ENCODE measurements at regions not wholly inside any gene's neighbourhood (a gene's known extent, or its start where the extent isn't known, plus 50 kb on each side); places are given as distances from the start of the nearest gene placed in this dataset.
"Not testable (repeated sequence)": the region's sequence is repeated elsewhere in the genome, so short reads cannot be mapped to it uniquely, and the experiment has no call there.

DNA sequence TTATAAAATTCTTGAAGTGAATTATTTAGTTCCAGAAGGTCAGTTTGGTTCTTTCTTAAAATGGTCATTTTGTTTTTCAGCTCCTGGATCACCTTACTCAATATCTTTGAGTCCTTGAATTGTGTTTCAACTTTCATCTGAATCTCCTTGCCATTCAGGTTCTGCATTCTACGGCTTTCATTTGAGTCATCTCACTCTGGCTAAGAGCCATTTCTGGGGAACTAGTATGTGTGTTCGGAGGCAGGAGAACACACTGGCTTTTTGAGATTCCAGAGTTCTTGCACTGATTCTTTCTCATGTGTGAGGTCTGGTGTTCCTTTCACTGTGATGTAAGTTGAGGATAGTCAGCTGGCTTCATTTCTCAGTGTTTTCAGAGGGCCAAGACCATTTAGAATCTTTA lies 708.4 kb upstream of the FRG1 start:
- H3K9me3 ChIP-seq: 0 out of 3 replicates have a peak, but pooled peaks cover 4% of the 10 kb centered on the region
- H3K4me3 ChIP-seq: no peak overlapping the region
- ChIA-PET CTCF (no interaction called here), POLR2A (no interaction called here)
- no peak overlapping the region for H3K27ac ChIP-seq
- TF ChIP-seq, protein P1, sequence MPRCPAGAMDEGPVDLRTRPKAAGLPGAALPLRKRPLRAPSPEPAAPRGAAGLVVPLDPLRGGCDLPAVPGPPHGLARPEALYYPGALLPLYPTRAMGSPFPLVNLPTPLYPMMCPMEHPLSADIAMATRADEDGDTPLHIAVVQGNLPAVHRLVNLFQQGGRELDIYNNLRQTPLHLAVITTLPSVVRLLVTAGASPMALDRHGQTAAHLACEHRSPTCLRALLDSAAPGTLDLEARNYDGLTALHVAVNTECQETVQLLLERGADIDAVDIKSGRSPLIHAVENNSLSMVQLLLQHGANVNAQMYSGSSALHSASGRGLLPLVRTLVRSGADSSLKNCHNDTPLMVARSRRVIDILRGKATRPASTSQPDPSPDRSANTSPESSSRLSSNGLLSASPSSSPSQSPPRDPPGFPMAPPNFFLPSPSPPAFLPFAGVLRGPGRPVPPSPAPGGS (IDR thresholded peaks at IDR 0.05): no peak
- TF ChIP-seq NPAS2 (CRISPR knock-in tag; IDR thresholded peaks at IDR 0.05; ENCODE audit: borderline replicate concordance): no peak
- TF ChIP-seq TP53 (CRISPR knock-in tag; IDR thresholded peaks at IDR 0.05): no peak
- TF ChIP-seq CEBPB (IDR thresholded peaks at IDR 0.05): no peak
- no peak for TF ChIP-seq CBX2 (IDR thresholded peaks at IDR 0.05; ENCODE audit: borderline replicate concordance, low read depth)
- no peak for TF ChIP-seq ZFP36 (IDR thresholded peaks at IDR 0.05; ENCODE audit: borderline replicate concordance, partially characterized antibody)
- TF ChIP-seq, protein P2, sequence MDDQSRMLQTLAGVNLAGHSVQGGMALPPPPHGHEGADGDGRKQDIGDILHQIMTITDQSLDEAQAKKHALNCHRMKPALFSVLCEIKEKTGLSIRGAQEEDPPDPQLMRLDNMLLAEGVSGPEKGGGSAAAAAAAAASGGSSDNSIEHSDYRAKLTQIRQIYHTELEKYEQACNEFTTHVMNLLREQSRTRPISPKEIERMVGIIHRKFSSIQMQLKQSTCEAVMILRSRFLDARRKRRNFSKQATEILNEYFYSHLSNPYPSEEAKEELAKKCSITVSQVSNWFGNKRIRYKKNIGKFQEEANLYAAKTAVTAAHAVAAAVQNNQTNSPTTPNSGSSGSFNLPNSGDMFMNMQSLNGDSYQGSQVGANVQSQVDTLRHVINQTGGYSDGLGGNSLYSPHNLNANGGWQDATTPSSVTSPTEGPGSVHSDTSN (IDR thresholded peaks at IDR 0.05): no peak
- TF ChIP-seq HOXB13 (CRISPR knock-in tag; IDR thresholded peaks at IDR 0.05; ENCODE audit: low read depth): no peak
- TF ChIP-seq TFCP2L1 (CRISPR knock-in tag; IDR thresholded peaks at IDR 0.05): no peak
- H3K4me1 ChIP-seq: no peaks in the 10 kb centered on the region
- FAIRE-seq (no peak), ATAC-seq (no peak), DNase-seq (ENCODE audit: low read depth in 1 of 2, low spot score in 1 of 2) (no peak)
- WGBS (ENCODE audit: missing lambda C conversion rate): 34% methylated on average over 2 of the region's 2 CpGs
- no peak overlapping the region for H3K4me2 ChIP-seq

DNA sequence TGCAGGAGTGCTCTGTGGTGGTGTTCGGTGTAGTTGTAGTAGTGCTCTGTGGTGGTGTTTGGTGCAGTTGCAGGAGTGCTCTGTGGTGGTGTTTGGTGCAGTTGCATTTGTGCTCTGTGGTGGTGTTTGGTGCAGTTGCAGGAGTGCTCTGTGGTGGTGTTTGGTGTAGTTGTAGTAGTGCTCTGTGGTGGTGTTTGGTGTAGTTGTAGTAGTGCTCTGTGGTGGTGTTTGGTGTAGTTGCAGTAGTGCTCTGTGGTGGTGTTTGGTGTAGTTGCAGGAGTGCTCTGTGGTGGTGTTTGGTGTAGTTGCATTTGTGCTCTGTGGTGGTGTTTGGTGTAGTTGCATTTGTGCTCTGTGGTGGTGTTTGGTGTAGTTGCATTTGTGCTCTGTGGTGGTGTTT lies 706.9 kb upstream of the FRG1 start:
- H3K4me2 ChIP-seq, ATAC-seq: not testable (repeated sequence)

DNA sequence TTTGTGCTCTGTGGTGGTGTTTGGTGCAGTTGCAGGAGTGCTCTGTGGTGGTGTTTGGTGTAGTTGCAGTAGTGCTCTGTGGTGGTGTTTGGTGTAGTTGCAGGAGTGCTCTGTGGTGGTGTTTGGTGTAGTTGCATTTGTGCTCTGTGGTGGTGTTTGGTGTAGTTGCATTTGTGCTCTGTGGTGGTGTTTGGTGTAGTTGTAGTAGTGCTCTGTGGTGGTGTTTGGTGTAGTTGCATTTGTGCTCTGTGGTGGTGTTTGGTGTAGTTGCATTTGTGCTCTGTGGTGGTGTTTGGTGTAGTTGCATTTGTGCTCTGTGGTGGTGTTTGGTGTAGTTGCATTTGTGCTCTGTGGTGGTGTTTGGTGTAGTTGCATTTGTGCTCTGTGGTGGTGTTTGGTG lies 705.7 kb upstream of the FRG1 start:
- ATAC-seq; CTCF ChIA-PET; DNase-seq (ENCODE audit: low read depth in 1 of 2, low spot score in 1 of 2); H3K4me2 ChIP-seq; H3K4me1 ChIP-seq; H3K9me3 ChIP-seq; POLR2A ChIA-PET; FAIRE-seq; H3K27ac ChIP-seq; H3K4me3 ChIP-seq: not testable (repeated sequence)

More for the DNA sequence above, 706.9 kb upstream of the FRG1 start:
- POLR2A ChIA-PET; H3K27ac ChIP-seq; DNase-seq (ENCODE audit: low read depth in 1 of 2, low spot score in 1 of 2); CTCF ChIA-PET; H3K4me3 ChIP-seq; H3K9me3 ChIP-seq; H3K4me1 ChIP-seq: not testable (repeated sequence)
- FAIRE-seq: peak; percentile 99
- WGBS (ENCODE audit: missing lambda C conversion rate): 0% methylated on average over 1 of the region's 1 CpG

DNA sequence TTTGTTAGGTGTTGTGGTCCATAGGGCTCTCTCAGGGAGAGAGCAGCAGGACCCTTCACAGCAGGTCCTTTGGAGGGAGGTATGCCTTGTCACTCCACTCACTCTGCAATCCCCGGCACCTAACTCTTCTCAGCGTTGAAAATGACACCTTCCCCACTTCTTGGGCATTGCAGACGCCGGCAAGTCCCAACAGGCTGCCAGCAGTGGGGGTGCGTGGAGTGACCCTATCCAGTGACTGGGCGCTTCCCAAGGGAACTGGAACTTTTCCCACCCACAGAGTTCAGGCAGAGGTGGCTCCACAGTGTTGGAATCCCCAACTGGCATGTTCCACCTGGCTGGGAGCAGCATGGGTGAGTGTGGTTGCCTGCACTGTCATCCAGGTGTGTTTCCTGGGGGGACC lies 705.1 kb upstream of the FRG1 start:
- no peak for FAIRE-seq
- ChIA-PET POLR2A (no interaction called here), CTCF (no interaction called here)
- no peak for ATAC-seq
- Histone ChIP-seq H3K9me3 (0 out of 3 replicates have a peak, but pooled peaks cover 4% of the 10 kb centered on the region), H3K4me3 (no peak overlapping the region), H3K27ac (no peak overlapping the region), H3K4me2 (no peak overlapping the region), H3K4me1 (no peaks in the 10 kb centered on the region)
- WGBS (ENCODE audit: missing lambda C conversion rate): 11% methylated on average over 3 of the region's 6 CpGs
- TF ChIP-seq RFX5 (IDR thresholded peaks at IDR 0.05) (no peak), HOXB5 (CRISPR knock-in tag; IDR thresholded peaks at IDR 0.05) (no peak), ZNF302 (CRISPR knock-in tag; IDR thresholded peaks at IDR 0.05) (no peak)
- no peak for DNase-seq (ENCODE audit: low read depth in 1 of 2, low spot score in 1 of 2)

DNA sequence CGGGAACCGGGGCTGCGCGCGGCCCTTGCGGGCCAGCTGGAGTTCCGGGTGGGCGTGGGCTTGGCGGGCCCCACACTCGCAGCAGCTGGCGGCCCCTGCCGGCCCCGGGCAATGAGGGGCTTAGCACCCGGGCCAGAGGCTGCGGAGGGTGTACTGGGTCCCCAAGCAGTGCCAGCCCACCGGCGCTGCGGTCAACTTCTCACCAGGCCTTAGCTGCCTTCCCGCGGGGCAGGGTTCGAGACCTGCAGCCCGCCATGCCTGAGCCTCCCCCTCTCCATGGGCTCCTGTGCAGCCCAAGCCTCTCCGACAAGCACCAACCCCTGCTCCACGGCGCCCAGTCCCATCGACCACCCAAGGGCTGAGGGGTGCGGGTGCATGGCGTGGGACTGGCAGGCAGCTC lies 704.4 kb upstream of the FRG1 start:
- H3K4me3 ChIP-seq; H3K4me1 ChIP-seq; H3K27ac ChIP-seq; POLR2A ChIA-PET; FAIRE-seq; H3K9me3 ChIP-seq; H3K4me2 ChIP-seq; ATAC-seq; DNase-seq (ENCODE audit: low read depth in 1 of 2, low spot score in 1 of 2): not testable (repeated sequence)
- WGBS (ENCODE audit: missing lambda C conversion rate): no CpG with 5 or more reads among the region's 28 CpGs
- CTCF ChIA-PET: interaction anchor here (1.2 kb wide), 1 partner anchor 10 kb away, joined by 3 read pairs; no protein-coding TSS in a partner anchor

DNA sequence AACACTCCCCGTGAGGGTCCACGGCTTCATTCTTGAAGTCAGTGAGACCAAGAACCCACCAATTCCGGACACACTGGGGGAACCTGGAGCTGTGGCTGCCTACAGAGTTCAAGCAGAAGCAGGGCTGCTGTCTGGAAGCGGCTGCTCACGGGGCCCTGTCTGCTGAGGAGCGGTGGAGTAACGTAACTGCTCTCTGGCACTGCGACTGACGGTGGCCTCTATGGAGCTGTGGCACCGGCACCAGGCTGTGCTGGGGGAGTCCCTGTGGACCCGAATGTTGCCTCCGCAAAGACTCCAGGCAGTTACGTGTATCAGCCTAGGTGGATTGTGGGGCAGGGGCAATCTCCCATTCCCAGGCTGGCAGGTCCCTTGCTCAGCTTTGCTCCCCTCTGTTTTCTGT lies 703.3 kb upstream of the FRG1 start:
- ATAC-seq (no peak), DNase-seq (ENCODE audit: low read depth in 1 of 2, low spot score in 1 of 2) (no peak), FAIRE-seq (no peak)
- Histone ChIP-seq H3K4me3 (no peak overlapping the region), H3K27ac (no peak overlapping the region), H3K4me1 (no peaks in the 10 kb centered on the region), H3K4me2 (no peak overlapping the region), H3K9me3 (0 out of 3 replicates have a peak, but pooled peaks cover 4% of the 10 kb centered on the region)
- ChIA-PET POLR2A (no interaction called here), CTCF (no interaction called here)
- 57% methylated on average over 3 of the region's 13 CpGs for WGBS (ENCODE audit: missing lambda C conversion rate)
- TF ChIP-seq FOSL2 (IDR thresholded peaks at IDR 0.05) (no peak), FOSL2 (CRISPR knock-in tag; IDR thresholded peaks at IDR 0.05) (no peak), HOXA7 (CRISPR knock-in tag; IDR thresholded peaks at IDR 0.05) (no peak), NPAS2 (CRISPR knock-in tag; IDR thresholded peaks at IDR 0.05; ENCODE audit: borderline replicate concordance) (no peak), EHMT2 (IDR thresholded peaks at IDR 0.05; ENCODE audit: low read depth) (no peak), RFX5 (IDR thresholded peaks at IDR 0.05) (no peak), JUNB (IDR thresholded peaks at IDR 0.05) (no peak)
- TF ChIP-seq, protein P3, sequence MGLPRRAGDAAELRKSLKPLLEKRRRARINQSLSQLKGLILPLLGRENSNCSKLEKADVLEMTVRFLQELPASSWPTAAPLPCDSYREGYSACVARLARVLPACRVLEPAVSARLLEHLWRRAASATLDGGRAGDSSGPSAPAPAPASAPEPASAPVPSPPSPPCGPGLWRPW (IDR thresholded peaks at IDR 0.05): no peak

All from A549 (cell line).